ENCODE measurements at regions not wholly inside any gene's neighbourhood (a gene's known extent, or its start where the extent isn't known, plus 50 kb on each side); places are given as distances from the start of the nearest gene placed in this dataset.

DNA sequence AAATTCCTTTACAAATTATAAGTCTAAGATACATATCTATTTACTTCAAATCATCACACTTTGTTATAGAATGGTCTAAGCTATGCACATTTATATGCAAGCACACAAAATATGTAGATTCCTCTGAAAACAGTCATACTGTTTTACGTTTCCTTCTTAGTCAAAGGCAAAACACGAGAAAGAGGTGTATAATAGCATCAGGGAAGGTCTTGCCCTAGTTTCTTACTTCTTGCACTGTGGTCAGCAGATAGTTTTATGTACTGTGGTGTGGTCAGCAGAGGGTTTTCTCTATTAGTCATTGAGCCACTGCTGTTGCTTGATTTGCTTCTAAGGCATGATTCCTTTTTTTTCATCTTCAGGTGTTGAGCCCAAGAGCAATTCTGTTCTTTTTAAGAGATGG is 117.7 kb downstream of the ADAM29 start:
- DNase-seq: no peak
- peaks cover 16% of the 10 kb centered on the region for H3K9me3 Mint-ChIP-seq
- 88% methylated on average over 2 of the region's 2 CpGs; no CpG with 5 or more reads in 1 of the 2 experiments for WGBS, 2 experiments (ENCODE audit: insufficient coverage in 1 of 2, insufficient read length in 1 of 2)

DNA sequence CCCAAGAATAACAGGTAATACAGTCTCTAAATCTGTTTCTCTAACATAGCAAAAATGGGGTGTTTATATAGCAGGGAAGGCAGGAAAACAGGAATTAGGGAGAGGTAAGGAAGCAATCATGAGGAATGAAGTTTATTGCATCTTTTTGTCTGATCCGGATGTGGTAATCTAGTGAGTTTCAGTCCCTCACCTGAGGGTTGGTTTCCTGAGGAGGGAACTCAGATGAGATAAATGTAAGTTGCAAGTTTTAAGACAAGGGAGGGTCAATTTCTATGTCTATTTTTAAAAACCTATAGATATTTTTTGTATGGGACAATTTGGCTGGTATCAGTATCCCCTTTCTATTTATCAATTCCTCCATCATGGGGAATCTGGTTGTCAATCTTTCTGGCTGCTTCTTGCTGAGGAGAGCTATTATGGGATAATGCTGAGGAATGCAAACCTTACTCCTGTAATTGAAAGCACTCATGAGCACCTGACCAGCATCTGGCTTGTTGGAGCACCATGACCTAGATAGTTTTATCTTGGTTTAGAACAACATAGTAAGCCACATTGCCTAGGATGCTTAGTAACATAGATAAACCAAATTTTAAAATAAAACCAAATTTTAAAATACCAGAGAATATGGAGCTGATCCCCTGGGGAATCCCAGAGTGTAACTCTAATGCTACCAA is 130.1 kb downstream of the ADAM29 start:
- peaks cover 13% of the 10 kb centered on the region for H3K9me3 ChIP-seq (ENCODE audit: control insufficient read depth, low read length)
- WGBS, 2 experiments (ENCODE audit: insufficient coverage in 1 of 2, insufficient read length in 1 of 2): 71 to 88% methylated on average over 1 of the region's 1 CpG
- H3K27me3 ChIP-seq (ENCODE audit: control insufficient read depth, insufficient read depth, low read length, poor library complexity, severe bottlenecking): no peaks in the 10 kb centered on the region
- H3K36me3 ChIP-seq (ENCODE audit: control insufficient read depth, insufficient read depth, low read length): no peaks in the 10 kb centered on the region
- no peak overlapping the region for H3K9ac ChIP-seq (ENCODE audit: extremely low read depth, low read length, poor library complexity, severe bottlenecking)
- H3K9me3 Mint-ChIP-seq: peaks cover 13% of the 10 kb centered on the region
- H3K4me3 ChIP-seq (ENCODE audit: low read length): no peak overlapping the region
- H3K27ac ChIP-seq (ENCODE audit: low read depth, low read length): no peak overlapping the region
- no peak overlapping the region for H3K4me3 Mint-ChIP-seq
- H3K4me1 Mint-ChIP-seq: no peaks in the 10 kb centered on the region
- DNase-seq: no peak
- H3K27ac Mint-ChIP-seq: no peak overlapping the region
- no peaks in the 10 kb centered on the region for H3K36me3 Mint-ChIP-seq (ENCODE audit: low read depth)
- H3K4me1 ChIP-seq (ENCODE audit: control insufficient read depth, insufficient read depth, low read length): no peaks in the 10 kb centered on the region
- no peaks in the 10 kb centered on the region for H3K27me3 Mint-ChIP-seq (ENCODE audit: insufficient read depth)
- TF ChIP-seq, protein P1, sequence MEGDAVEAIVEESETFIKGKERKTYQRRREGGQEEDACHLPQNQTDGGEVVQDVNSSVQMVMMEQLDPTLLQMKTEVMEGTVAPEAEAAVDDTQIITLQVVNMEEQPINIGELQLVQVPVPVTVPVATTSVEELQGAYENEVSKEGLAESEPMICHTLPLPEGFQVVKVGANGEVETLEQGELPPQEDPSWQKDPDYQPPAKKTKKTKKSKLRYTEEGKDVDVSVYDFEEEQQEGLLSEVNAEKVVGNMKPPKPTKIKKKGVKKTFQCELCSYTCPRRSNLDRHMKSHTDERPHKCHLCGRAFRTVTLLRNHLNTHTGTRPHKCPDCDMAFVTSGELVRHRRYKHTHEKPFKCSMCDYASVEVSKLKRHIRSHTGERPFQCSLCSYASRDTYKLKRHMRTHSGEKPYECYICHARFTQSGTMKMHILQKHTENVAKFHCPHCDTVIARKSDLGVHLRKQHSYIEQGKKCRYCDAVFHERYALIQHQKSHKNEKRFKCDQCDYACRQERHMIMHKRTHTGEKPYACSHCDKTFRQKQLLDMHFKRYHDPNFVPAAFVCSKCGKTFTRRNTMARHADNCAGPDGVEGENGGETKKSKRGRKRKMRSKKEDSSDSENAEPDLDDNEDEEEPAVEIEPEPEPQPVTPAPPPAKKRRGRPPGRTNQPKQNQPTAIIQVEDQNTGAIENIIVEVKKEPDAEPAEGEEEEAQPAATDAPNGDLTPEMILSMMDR (conservative IDR thresholded peaks at IDR 0.05): no peak

More for the DNA sequence above, 117.7 kb downstream of the ADAM29 start:
- TF ChIP-seq, protein P1 (conservative IDR thresholded peaks at IDR 0.05): no peak
- no peaks in the 10 kb centered on the region for H3K27me3 Mint-ChIP-seq (ENCODE audit: insufficient read depth)
- H3K4me3 ChIP-seq (ENCODE audit: low read length): no peak overlapping the region
- no peak overlapping the region for H3K27ac Mint-ChIP-seq
- no peaks in the 10 kb centered on the region for H3K4me1 ChIP-seq (ENCODE audit: control insufficient read depth, insufficient read depth, low read length)
- no peaks in the 10 kb centered on the region for H3K36me3 ChIP-seq (ENCODE audit: control insufficient read depth, insufficient read depth, low read length)
- peaks cover 33% of the 10 kb centered on the region for H3K9me3 ChIP-seq (ENCODE audit: control insufficient read depth, low read length)
- H3K4me3 Mint-ChIP-seq: no peak overlapping the region
- no peak overlapping the region for H3K9ac ChIP-seq (ENCODE audit: extremely low read depth, low read length, poor library complexity, severe bottlenecking)
- H3K36me3 Mint-ChIP-seq (ENCODE audit: low read depth): no peaks in the 10 kb centered on the region
- no peaks in the 10 kb centered on the region for H3K27me3 ChIP-seq (ENCODE audit: control insufficient read depth, insufficient read depth, low read length, poor library complexity, severe bottlenecking)
- H3K4me1 Mint-ChIP-seq: no peaks in the 10 kb centered on the region
- H3K27ac ChIP-seq (ENCODE audit: low read depth, low read length): no peak overlapping the region

DNA sequence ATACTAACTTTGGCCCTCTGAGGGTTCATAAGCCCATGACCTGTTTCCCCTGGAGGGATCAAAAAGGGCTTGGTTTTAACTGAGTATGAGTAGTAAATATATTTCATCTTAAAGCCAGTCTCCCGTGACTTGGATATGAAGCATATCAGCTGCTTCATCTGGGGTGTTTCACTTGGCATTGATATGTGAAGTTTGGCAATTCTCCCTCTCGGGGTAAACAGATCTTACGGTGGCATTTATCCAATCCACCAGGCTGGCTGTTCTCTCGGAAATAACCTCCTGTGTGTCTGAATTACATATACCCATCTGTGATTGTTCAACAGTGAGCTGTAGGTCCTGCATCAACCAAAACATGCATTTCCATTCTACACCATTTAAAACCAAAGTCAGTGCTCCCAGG is 130.7 kb downstream of the ADAM29 start:
- DNase-seq: no peak
- H3K4me3 ChIP-seq (ENCODE audit: low read length): no peak overlapping the region
- Mint-ChIP-seq H3K36me3 (ENCODE audit: low read depth) (no peaks in the 10 kb centered on the region), H3K4me3 (no peak overlapping the region), H3K9me3 (peaks cover 8% of the 10 kb centered on the region), H3K27ac (no peak overlapping the region), H3K4me1 (no peaks in the 10 kb centered on the region), H3K27me3 (ENCODE audit: insufficient read depth) (no peaks in the 10 kb centered on the region)
- TF ChIP-seq, protein P1 (conservative IDR thresholded peaks at IDR 0.05): no peak
- H3K27me3 ChIP-seq (ENCODE audit: control insufficient read depth, insufficient read depth, low read length, poor library complexity, severe bottlenecking): no peaks in the 10 kb centered on the region
- peaks cover 7% of the 10 kb centered on the region for H3K9me3 ChIP-seq (ENCODE audit: control insufficient read depth, low read length)
- no peak overlapping the region for H3K9ac ChIP-seq (ENCODE audit: extremely low read depth, low read length, poor library complexity, severe bottlenecking)
- 92 to 98% methylated on average over 3 to 4 of the region's 4 CpGs for WGBS, 2 experiments (ENCODE audit: insufficient coverage in 1 of 2, insufficient read length in 1 of 2)
- no peak overlapping the region for H3K27ac ChIP-seq (ENCODE audit: low read depth, low read length)
- no peaks in the 10 kb centered on the region for H3K4me1 ChIP-seq (ENCODE audit: control insufficient read depth, insufficient read depth, low read length)
- no peaks in the 10 kb centered on the region for H3K36me3 ChIP-seq (ENCODE audit: control insufficient read depth, insufficient read depth, low read length)

Data from endodermal cell (in vitro differentiated cells).